ENCODE measurements at regions not wholly inside any gene's neighbourhood (a gene's known extent, or its start where the extent isn't known, plus 50 kb on each side); places are given as distances from the start of the nearest gene placed in this dataset.

GRCh38 chr18:39208190-39208589 is 1642.6 kb upstream of the CELF4 start:
- TF ChIP-seq CREB1 (CRISPR knock-in tag; IDR thresholded peaks at IDR 0.05; ENCODE audit: low read depth), result no peak
- TF ChIP-seq CTCF (conservative IDR thresholded peaks at IDR 0.05; ENCODE audit: low read depth in 2 of 2), result no peak
- no peak for TF ChIP-seq POLR2AphosphoS5 (IDR thresholded peaks at IDR 0.05; ENCODE audit: low read depth)
- TF ChIP-seq STAT1 (IDR thresholded peaks at IDR 0.05; ENCODE audit: unreplicated experiment), result no peak
- TF ChIP-seq EZH2 (IDR thresholded peaks at IDR 0.05; ENCODE audit: low read depth, unreplicated experiment), result no peak
- TF ChIP-seq ETS1 (IDR thresholded peaks at IDR 0.05), result no peak
- no peak for TF ChIP-seq ZNF462 (CRISPR knock-in tag; IDR thresholded peaks at IDR 0.05)
- no peak for TF ChIP-seq ZNF114 (CRISPR knock-in tag; IDR thresholded peaks at IDR 0.05)
- TF ChIP-seq REST (IDR thresholded peaks at IDR 0.05; ENCODE audit: unreplicated experiment), result no peak
- no peak for TF ChIP-seq EZH2phosphoT487 (IDR thresholded peaks at IDR 0.05; ENCODE audit: unreplicated experiment)
- no peak for TF ChIP-seq ZNF331 (CRISPR knock-in tag; IDR thresholded peaks at IDR 0.05; ENCODE audit: low read depth)
- TF ChIP-seq NANOG (IDR thresholded peaks at IDR 0.05; ENCODE audit: borderline replicate concordance), result no peak
- no peak for TF ChIP-seq JUNB (IDR thresholded peaks at IDR 0.05; ENCODE audit: unreplicated experiment)

Measured in GM23338 (cell line).